H1 (cell line): ENCODE measurements at regions not wholly inside any gene's neighbourhood (a gene's known extent, or its start where the extent isn't known, plus 50 kb on each side); places are given as distances from the start of the nearest gene placed in this dataset.

ENCODE experiments used
- CHD2 ChIP-seq: IDR thresholded peaks from 2 replicates; pipeline ENCODE4 v1.6.1; 2012; ENCODE audit warnings: low read length, improper control_type of control experiment
- POLR2A ChIP-seq, 2 experiments: IDR thresholded peaks; 1 replicate in 1 of 2; 2 replicates in 1 of 2; pipeline ENCODE4 v1.6.1; 2011; ENCODE audit warnings: low read depth in 2 of 2, low read length in 2 of 2, mild to moderate bottlenecking in 2 of 2; ENCODE audit errors: control extremely low read depth in 1 of 2
- RFX5 ChIP-seq: IDR thresholded peaks from 2 replicates; pipeline ENCODE4 v1.6.1; 2011; ENCODE audit warnings: low read depth, low read length, improper control_type of control experiment, borderline replicate concordance
- TF ChIP-seq, protein P1 (sequence below), 3 experiments: IDR thresholded peaks; 1 replicate in 2 of 3; 2 replicates in 1 of 3; pipeline versions ENCODE4 v1.5.1 to v1.6.1; 2011; ENCODE audit warnings: low read length in 3 of 3, mild to moderate bottlenecking in 3 of 3, inconsistent platforms in 2 of 3, low read depth in 1 of 3, moderate library complexity in 1 of 3; ENCODE audit not compliant: insufficient read depth in 1 of 3; ENCODE audit errors: control extremely low read depth in 1 of 3

DNA sequence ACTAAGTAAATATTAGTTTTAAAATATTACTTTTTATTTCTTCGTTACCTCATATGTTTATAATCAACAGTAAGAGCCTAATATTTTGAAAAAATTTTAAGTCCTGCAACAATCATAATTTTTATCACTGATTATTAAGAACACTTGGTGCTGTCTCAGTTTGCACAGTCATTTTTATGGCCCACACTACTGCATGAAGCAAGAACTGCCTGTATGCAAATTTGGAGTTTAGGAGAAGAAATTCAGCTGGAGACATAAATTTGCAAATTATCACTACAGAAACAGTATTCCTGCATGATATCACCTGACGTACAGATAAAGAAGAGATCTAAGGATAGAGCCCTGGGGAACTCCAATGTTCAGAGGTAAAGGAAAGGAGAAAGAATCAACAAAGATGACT is 144.1 kb upstream of the RBBP8 start:
- TF ChIP-seq POLR2A (IDR thresholded peaks at IDR 0.05; ENCODE audit: control extremely low read depth in 1 of 2, low read depth in 2 of 2, low read length in 2 of 2) (no peak), RFX5 (no peak), CHD2 (no peak)
- TF ChIP-seq, protein P1, sequence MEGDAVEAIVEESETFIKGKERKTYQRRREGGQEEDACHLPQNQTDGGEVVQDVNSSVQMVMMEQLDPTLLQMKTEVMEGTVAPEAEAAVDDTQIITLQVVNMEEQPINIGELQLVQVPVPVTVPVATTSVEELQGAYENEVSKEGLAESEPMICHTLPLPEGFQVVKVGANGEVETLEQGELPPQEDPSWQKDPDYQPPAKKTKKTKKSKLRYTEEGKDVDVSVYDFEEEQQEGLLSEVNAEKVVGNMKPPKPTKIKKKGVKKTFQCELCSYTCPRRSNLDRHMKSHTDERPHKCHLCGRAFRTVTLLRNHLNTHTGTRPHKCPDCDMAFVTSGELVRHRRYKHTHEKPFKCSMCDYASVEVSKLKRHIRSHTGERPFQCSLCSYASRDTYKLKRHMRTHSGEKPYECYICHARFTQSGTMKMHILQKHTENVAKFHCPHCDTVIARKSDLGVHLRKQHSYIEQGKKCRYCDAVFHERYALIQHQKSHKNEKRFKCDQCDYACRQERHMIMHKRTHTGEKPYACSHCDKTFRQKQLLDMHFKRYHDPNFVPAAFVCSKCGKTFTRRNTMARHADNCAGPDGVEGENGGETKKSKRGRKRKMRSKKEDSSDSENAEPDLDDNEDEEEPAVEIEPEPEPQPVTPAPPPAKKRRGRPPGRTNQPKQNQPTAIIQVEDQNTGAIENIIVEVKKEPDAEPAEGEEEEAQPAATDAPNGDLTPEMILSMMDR (IDR thresholded peaks at IDR 0.05; ENCODE audit: control extremely low read depth in 1 of 3, insufficient read depth in 1 of 3, low read depth in 1 of 3, low read length in 3 of 3), result no peak
